ENCODE measurements at regions not wholly inside any gene's neighbourhood (a gene's known extent, or its start where the extent isn't known, plus 50 kb on each side); places are given as distances from the start of the nearest gene placed in this dataset.
"Not testable (repeated sequence)": the region's sequence is repeated elsewhere in the genome, so short reads cannot be mapped to it uniquely, and the experiment has no call there.

DNA sequence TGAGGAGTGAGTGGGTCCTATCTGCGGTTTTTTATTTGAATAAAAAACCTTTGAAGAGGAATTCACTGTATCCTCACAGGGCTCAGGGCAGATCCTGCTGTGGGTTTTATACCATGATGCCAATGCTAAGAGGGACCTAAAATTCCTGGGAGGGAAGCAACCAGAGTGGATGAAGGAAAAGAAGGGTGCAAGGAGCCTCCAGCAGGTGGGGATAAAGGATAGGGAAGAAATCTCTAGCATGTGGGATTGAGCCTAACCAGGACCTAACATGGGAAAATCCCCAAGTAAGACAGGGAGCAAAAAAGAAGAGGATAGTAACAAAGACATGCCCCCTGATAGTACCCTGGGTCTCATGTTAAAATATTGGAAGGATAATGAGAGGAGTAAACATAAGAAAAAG, 652.8 kb downstream of the GOLGA6L6 start:
- TF ChIP-seq, protein P1, sequence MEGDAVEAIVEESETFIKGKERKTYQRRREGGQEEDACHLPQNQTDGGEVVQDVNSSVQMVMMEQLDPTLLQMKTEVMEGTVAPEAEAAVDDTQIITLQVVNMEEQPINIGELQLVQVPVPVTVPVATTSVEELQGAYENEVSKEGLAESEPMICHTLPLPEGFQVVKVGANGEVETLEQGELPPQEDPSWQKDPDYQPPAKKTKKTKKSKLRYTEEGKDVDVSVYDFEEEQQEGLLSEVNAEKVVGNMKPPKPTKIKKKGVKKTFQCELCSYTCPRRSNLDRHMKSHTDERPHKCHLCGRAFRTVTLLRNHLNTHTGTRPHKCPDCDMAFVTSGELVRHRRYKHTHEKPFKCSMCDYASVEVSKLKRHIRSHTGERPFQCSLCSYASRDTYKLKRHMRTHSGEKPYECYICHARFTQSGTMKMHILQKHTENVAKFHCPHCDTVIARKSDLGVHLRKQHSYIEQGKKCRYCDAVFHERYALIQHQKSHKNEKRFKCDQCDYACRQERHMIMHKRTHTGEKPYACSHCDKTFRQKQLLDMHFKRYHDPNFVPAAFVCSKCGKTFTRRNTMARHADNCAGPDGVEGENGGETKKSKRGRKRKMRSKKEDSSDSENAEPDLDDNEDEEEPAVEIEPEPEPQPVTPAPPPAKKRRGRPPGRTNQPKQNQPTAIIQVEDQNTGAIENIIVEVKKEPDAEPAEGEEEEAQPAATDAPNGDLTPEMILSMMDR (IDR thresholded peaks at IDR 0.05; ENCODE audit: low read depth, low read length, missing input control) = not testable (repeated sequence)
- TF ChIP-seq, protein P2, sequence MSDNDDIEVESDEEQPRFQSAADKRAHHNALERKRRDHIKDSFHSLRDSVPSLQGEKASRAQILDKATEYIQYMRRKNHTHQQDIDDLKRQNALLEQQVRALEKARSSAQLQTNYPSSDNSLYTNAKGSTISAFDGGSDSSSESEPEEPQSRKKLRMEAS (IDR thresholded peaks at IDR 0.05) = not testable (repeated sequence)
- TF ChIP-seq YY1 (IDR thresholded peaks at IDR 0.05); RAD21 (IDR thresholded peaks at IDR 0.05); TAF1 (conservative IDR thresholded peaks at IDR 0.05): not testable (repeated sequence)

All from liver (tissue), 3 donors.